ENCODE measurements at regions not wholly inside any gene's neighbourhood (a gene's known extent, or its start where the extent isn't known, plus 50 kb on each side); places are given as distances from the start of the nearest gene placed in this dataset.

DNA sequence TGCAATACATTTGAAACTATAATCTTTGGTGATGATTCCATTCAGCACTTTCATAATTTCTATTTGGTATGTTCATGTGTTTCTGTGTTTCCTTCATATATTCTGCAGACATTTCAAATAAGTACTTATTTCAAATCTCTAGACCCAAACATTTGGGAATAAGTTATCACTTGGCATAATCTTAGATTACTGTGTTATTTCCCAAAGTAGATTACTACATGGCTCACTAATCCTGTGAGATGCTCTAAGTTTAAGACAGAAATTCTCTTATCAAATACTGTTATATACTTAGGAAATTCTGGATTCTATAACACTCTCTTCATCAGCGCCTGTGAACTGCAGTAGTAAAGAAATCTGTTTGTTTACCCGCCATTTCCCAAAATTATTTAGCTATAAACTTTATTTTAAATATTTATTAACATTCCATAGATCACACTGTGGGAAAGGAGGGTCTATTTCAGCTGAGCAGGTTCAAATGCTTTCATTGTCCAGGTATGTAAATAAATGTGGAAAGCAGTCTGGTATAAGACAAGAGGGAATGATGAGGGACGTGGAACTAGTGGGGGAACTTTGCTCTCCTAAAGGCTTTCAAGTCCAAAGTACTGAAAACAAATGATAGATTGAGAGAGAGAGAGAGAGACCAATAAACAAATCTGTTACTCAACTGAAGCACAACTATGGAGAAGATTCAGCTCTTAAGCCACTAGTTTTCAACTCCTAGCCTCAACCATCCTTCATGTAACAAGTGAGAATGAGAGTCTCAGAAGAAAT lies 61.8 kb upstream of the TOM1L1 start:
- Histone ChIP-seq H2BK5ac (ENCODE audit: low read length) (no peak overlapping the region), H2AK5ac (ENCODE audit: low read length) (no peak overlapping the region), H4K5ac (ENCODE audit: low read length) (no peak overlapping the region), H2BK15ac (replicated peaks; ENCODE audit: low read depth) (no peak overlapping the region), H3K4me3 (ENCODE audit: low read length) (no peak overlapping the region), H3K36me3 (ENCODE audit: control insufficient read depth, insufficient read depth, low read length) (no peaks in the 10 kb centered on the region), H3K27ac (ENCODE audit: low read depth, low read length) (no peak overlapping the region), H3K79me2 (ENCODE audit: control insufficient read depth, insufficient read depth, low read length) (no peaks in the 10 kb centered on the region), H4K8ac (ENCODE audit: low read depth, low read length) (no peak overlapping the region), H3K4me2 (ENCODE audit: low read length) (no peak overlapping the region), H3K23ac (ENCODE audit: low read length) (no peak overlapping the region), H3K4me1 (ENCODE audit: control insufficient read depth, low read depth, low read length) (no peaks in the 10 kb centered on the region), H3K79me1 (ENCODE audit: low read length) (no peaks in the 10 kb centered on the region), H3K9ac (ENCODE audit: low read length) (no peak overlapping the region), H2BK120ac (ENCODE audit: low read depth, low read length) (no peak overlapping the region), H3K56ac (ENCODE audit: low read length) (no peak overlapping the region), H3K18ac (ENCODE audit: low read length) (no peak overlapping the region), H3K27me3 (ENCODE audit: insufficient read depth, low read length, poor library complexity) (no peaks in the 10 kb centered on the region), H3K4ac (ENCODE audit: low read depth, low read length) (no peak overlapping the region)
- WGBS (ENCODE audit: extremely low coverage, insufficient coverage, low lambda C conversion rate), result no CpG with 5 or more reads among the region's 3 CpGs
- DNase-seq, result no peak

DNA sequence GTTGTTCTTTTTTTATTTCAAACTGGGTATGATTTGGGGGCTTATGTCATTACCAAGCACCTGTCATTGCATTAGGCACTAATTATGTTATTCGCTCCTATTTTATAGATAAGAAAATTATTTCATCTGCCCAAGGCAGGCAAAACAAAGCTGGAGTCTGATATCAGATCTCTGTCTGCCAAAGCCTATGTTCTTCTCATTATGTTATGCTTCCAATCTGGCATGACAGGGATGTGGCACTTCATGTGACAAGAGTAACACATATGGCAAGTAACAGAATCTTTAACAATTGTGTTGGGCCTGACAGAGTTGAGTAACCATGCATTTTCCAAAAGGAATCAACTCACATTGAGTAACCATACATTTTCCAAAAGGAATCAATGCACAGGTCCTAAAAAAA lies 61.2 kb upstream of the TOM1L1 start:
- Histone ChIP-seq H3K4ac (ENCODE audit: low read depth, low read length) (no peak overlapping the region), H3K36me3 (ENCODE audit: control insufficient read depth, insufficient read depth, low read length) (no peaks in the 10 kb centered on the region), H4K8ac (ENCODE audit: low read depth, low read length) (no peak overlapping the region), H3K56ac (ENCODE audit: low read length) (no peak overlapping the region), H3K23ac (ENCODE audit: low read length) (no peak overlapping the region), H4K5ac (ENCODE audit: low read length) (no peak overlapping the region), H3K4me1 (ENCODE audit: control insufficient read depth, low read depth, low read length) (no peaks in the 10 kb centered on the region), H3K4me2 (ENCODE audit: low read length) (no peak overlapping the region), H3K79me2 (ENCODE audit: control insufficient read depth, insufficient read depth, low read length) (no peaks in the 10 kb centered on the region), H3K4me3 (ENCODE audit: low read length) (no peak overlapping the region), H2AK5ac (ENCODE audit: low read length) (no peak overlapping the region), H3K79me1 (ENCODE audit: low read length) (no peaks in the 10 kb centered on the region), H2BK120ac (ENCODE audit: low read depth, low read length) (no peak overlapping the region), H3K27ac (ENCODE audit: low read depth, low read length) (no peak overlapping the region), H2BK15ac (replicated peaks; ENCODE audit: low read depth) (no peak overlapping the region), H3K27me3 (ENCODE audit: insufficient read depth, low read length, poor library complexity) (no peaks in the 10 kb centered on the region), H2BK5ac (ENCODE audit: low read length) (no peak overlapping the region), H3K18ac (ENCODE audit: low read length) (no peak overlapping the region), H3K9ac (ENCODE audit: low read length) (no peak overlapping the region)
- no CpG with 5 or more reads among the region's 1 CpG for WGBS (ENCODE audit: extremely low coverage, insufficient coverage, low lambda C conversion rate)
- DNase-seq, result no peak

DNA sequence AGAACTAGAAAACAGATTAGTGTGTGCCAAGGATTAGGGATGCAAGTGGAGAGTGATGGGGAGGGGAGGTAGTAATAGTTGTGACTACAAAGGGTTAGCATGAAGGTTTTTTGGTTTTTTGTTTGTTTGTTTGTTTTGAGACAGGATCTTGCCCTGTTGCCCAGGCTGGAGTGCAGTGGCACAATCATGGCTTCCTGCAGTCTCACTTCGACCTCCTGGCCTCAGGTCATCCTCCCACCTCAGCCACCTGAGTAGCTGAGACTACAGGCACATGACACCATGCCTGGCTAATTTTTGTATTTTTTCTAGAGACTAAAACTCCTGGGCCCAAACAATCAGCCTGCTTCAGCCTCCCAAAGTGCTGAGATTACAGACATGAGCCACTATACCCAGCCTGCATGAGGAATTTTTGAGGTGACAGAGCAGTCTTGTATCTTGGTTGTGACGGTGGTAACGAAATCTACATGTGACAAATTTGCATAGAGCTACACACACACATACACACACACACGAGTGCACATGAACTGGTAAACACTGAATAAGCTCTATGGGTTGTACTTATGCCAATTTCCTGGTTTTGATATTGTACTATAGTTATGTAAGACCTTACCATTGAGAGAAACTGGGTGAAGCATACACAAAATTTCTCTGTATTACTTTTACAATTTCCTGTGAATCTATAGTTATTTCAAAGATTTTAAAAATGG lies 59.6 kb upstream of the TOM1L1 start:
- no peak overlapping the region for H2BK120ac ChIP-seq (ENCODE audit: low read depth, low read length)
- H3K4me1 ChIP-seq (ENCODE audit: control insufficient read depth, low read depth, low read length), result no peaks in the 10 kb centered on the region
- H3K27ac ChIP-seq (ENCODE audit: low read depth, low read length), result no peak overlapping the region
- H3K56ac ChIP-seq (ENCODE audit: low read length), result no peak overlapping the region
- no peak overlapping the region for H3K4ac ChIP-seq (ENCODE audit: low read depth, low read length)
- no peaks in the 10 kb centered on the region for H3K79me2 ChIP-seq (ENCODE audit: control insufficient read depth, insufficient read depth, low read length)
- H3K9ac ChIP-seq (ENCODE audit: low read length), result no peak overlapping the region
- H2AK5ac ChIP-seq (ENCODE audit: low read length), result no peak overlapping the region
- H3K27me3 ChIP-seq (ENCODE audit: insufficient read depth, low read length, poor library complexity), result no peaks in the 10 kb centered on the region
- DNase-seq, result no peak
- H4K8ac ChIP-seq (ENCODE audit: low read depth, low read length), result no peak overlapping the region
- no peak overlapping the region for H3K4me3 ChIP-seq (ENCODE audit: low read length)
- H2BK15ac ChIP-seq (replicated peaks; ENCODE audit: low read depth), result no peak overlapping the region
- no peaks in the 10 kb centered on the region for H3K79me1 ChIP-seq (ENCODE audit: low read length)
- H2BK5ac ChIP-seq (ENCODE audit: low read length), result no peak overlapping the region
- H3K36me3 ChIP-seq (ENCODE audit: control insufficient read depth, insufficient read depth, low read length), result no peaks in the 10 kb centered on the region
- H3K18ac ChIP-seq (ENCODE audit: low read length), result no peak overlapping the region
- no peak overlapping the region for H4K5ac ChIP-seq (ENCODE audit: low read length)
- no peak overlapping the region for H3K4me2 ChIP-seq (ENCODE audit: low read length)
- no CpG with 5 or more reads among the region's 4 CpGs for WGBS (ENCODE audit: extremely low coverage, insufficient coverage, low lambda C conversion rate)
- no peak overlapping the region for H3K23ac ChIP-seq (ENCODE audit: low read length)

DNA sequence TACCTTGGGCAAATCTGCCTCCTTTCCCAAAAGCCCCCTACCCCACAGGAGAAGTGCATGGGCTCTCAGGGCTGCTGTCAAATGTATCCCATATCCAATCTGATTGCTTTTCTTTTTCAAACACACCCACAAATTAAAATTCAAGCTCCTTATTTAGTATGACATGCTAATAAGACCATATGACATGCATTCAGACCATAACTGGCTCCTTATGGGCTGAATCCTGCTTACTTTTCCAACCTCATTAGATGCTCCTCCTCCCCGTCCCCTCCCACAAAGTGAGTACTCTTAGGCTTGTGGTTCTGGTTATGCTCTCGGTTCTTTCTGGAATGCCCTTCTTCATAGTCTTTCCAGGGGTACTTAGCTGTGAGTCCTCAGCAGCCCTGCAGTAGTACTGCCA lies 59.0 kb upstream of the TOM1L1 start:
- no peak overlapping the region for H3K56ac ChIP-seq (ENCODE audit: low read length)
- H3K23ac ChIP-seq (ENCODE audit: low read length), result no peak overlapping the region
- no peak overlapping the region for H4K5ac ChIP-seq (ENCODE audit: low read length)
- H3K27me3 ChIP-seq (ENCODE audit: insufficient read depth, low read length, poor library complexity), result no peaks in the 10 kb centered on the region
- H2BK5ac ChIP-seq (ENCODE audit: low read length), result no peak overlapping the region
- H3K27ac ChIP-seq (ENCODE audit: low read depth, low read length), result no peak overlapping the region
- H3K4me1 ChIP-seq (ENCODE audit: control insufficient read depth, low read depth, low read length), result no peaks in the 10 kb centered on the region
- no peak overlapping the region for H2BK120ac ChIP-seq (ENCODE audit: low read depth, low read length)
- no peak overlapping the region for H3K4me2 ChIP-seq (ENCODE audit: low read length)
- no peaks in the 10 kb centered on the region for H3K79me1 ChIP-seq (ENCODE audit: low read length)
- H3K36me3 ChIP-seq (ENCODE audit: control insufficient read depth, insufficient read depth, low read length), result no peaks in the 10 kb centered on the region
- no CpG with 5 or more reads among the region's 2 CpGs for WGBS (ENCODE audit: extremely low coverage, insufficient coverage, low lambda C conversion rate)
- no peak overlapping the region for H2BK15ac ChIP-seq (replicated peaks; ENCODE audit: low read depth)
- no peak overlapping the region for H4K8ac ChIP-seq (ENCODE audit: low read depth, low read length)
- H2AK5ac ChIP-seq (ENCODE audit: low read length), result no peak overlapping the region
- DNase-seq, result no peak
- no peak overlapping the region for H3K4me3 ChIP-seq (ENCODE audit: low read length)
- no peak overlapping the region for H3K18ac ChIP-seq (ENCODE audit: low read length)
- no peaks in the 10 kb centered on the region for H3K79me2 ChIP-seq (ENCODE audit: control insufficient read depth, insufficient read depth, low read length)
- no peak overlapping the region for H3K9ac ChIP-seq (ENCODE audit: low read length)
- H3K4ac ChIP-seq (ENCODE audit: low read depth, low read length), result no peak overlapping the region

DNA sequence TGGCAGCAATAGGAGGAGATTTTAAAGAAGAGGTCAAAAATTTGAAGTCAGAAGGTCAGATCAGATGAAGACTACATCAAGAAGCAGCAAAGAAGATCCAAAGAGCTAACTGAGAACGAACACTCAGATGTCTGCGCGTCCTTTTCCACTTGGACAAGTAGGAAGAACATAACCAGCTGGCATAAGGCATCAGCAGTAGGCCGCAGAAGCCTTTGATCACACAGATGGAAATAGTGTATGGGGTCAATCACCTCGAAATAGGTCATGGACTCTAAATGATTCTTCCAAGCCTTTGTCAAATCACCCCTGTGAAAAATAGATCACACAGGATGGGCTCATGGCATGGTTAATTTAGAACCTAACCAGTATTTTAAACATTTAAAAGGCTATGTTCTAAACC lies 56.4 kb upstream of the TOM1L1 start:
- Histone ChIP-seq H3K4ac (ENCODE audit: low read depth, low read length) (no peak overlapping the region), H2AK5ac (ENCODE audit: low read length) (no peak overlapping the region), H3K18ac (ENCODE audit: low read length) (no peak overlapping the region), H3K4me1 (ENCODE audit: control insufficient read depth, low read depth, low read length) (no peaks in the 10 kb centered on the region), H3K36me3 (ENCODE audit: control insufficient read depth, insufficient read depth, low read length) (no peaks in the 10 kb centered on the region), H3K79me2 (ENCODE audit: control insufficient read depth, insufficient read depth, low read length) (no peaks in the 10 kb centered on the region), H2BK5ac (ENCODE audit: low read length) (no peak overlapping the region), H3K27me3 (ENCODE audit: insufficient read depth, low read length, poor library complexity) (no peaks in the 10 kb centered on the region), H2BK15ac (replicated peaks; ENCODE audit: low read depth) (no peak overlapping the region), H3K27ac (ENCODE audit: low read depth, low read length) (no peak overlapping the region), H3K56ac (ENCODE audit: low read length) (no peak overlapping the region), H3K23ac (ENCODE audit: low read length) (no peak overlapping the region), H2BK120ac (ENCODE audit: low read depth, low read length) (no peak overlapping the region), H3K79me1 (ENCODE audit: low read length) (no peaks in the 10 kb centered on the region), H3K9ac (ENCODE audit: low read length) (no peak overlapping the region), H4K8ac (ENCODE audit: low read depth, low read length) (no peak overlapping the region), H4K5ac (ENCODE audit: low read length) (no peak overlapping the region), H3K4me3 (ENCODE audit: low read length) (no peak overlapping the region), H3K4me2 (ENCODE audit: low read length) (no peak overlapping the region)
- no peak for DNase-seq
- WGBS (ENCODE audit: extremely low coverage, insufficient coverage, low lambda C conversion rate), result no CpG with 5 or more reads among the region's 5 CpGs
